KMS-11 (cell line): ENCODE measurements at regions not wholly inside any gene's neighbourhood (a gene's known extent, or its start where the extent isn't known, plus 50 kb on each side); places are given as distances from the start of the nearest gene placed in this dataset.

Source experiments
- H2AFZ ChIP-seq: fragments of 200-600 bp; sonication (generic); 2 replicates; pipeline ENCODE4 v1.6.1; 2016; ENCODE audit warnings: antibody characterized with exemption, mixed run types, low read depth
- H3K27ac ChIP-seq: fragments of 200-600 bp; sonication (generic); 2 replicates; pipeline ENCODE4 v1.6.1; 2016; ENCODE audit warnings: mild to moderate bottlenecking, mixed run types
- H3K27me3 ChIP-seq: fragments of 200-600 bp; sonication (generic); 2 replicates; pipeline ENCODE4 v1.6.1; 2017; ENCODE audit warnings: mild to moderate bottlenecking, low read depth, mixed run types, moderate library complexity; ENCODE audit not compliant: insufficient read depth
- H3K36me3 ChIP-seq: fragments of 200-600 bp; sonication (generic); 2 replicates; pipeline ENCODE4 v1.6.1; 2017; ENCODE audit warnings: mild to moderate bottlenecking, mixed run types; ENCODE audit not compliant: insufficient read depth
- H3K4me1 ChIP-seq: fragments of 200-600 bp; sonication (generic); 2 replicates; pipeline ENCODE4 v1.6.1; 2016; ENCODE audit warnings: mild to moderate bottlenecking, low read depth, mixed run types; ENCODE audit not compliant: poor library complexity, severe bottlenecking
- H3K4me2 ChIP-seq: fragments of 200-600 bp; sonication (generic); 2 replicates; pipeline ENCODE4 v1.7.0; 2016; ENCODE audit warnings: mild to moderate bottlenecking, mixed run types
- H3K4me3 ChIP-seq: fragments of 200-600 bp; sonication (generic); IDR thresholded peaks from 2 replicates; pipeline ENCODE4 v1.6.1; 2017; ENCODE audit warnings: low read depth, low read length, mixed read lengths; ENCODE audit not compliant: insufficient read depth
- H3K79me2 ChIP-seq: fragments of 200-600 bp; sonication (generic); 2 replicates; pipeline ENCODE4 v1.6.1; 2016; ENCODE audit warnings: low read depth, mixed run types; ENCODE audit not compliant: insufficient read depth
- H3K9ac ChIP-seq: fragments of 200-600 bp; sonication (generic); 2 replicates; pipeline ENCODE4 v1.6.1; 2016; ENCODE audit warnings: mild to moderate bottlenecking, mixed run types
- H4K20me1 ChIP-seq: fragments of 200-600 bp; sonication (generic); 2 replicates; pipeline ENCODE4 v1.6.1; 2016; ENCODE audit warnings: mild to moderate bottlenecking, mixed run types; ENCODE audit not compliant: insufficient read depth
- TF ChIP-seq, protein P1 (sequence below): fragments of 200-600 bp; sonication (generic); conservative IDR thresholded peaks from 2 replicates; pipeline ENCODE4 v1.6.1; 2017; ENCODE audit warnings: low read depth, mild to moderate bottlenecking, antibody characterized with exemption, low read length, moderate library complexity, mixed read lengths

DNA sequence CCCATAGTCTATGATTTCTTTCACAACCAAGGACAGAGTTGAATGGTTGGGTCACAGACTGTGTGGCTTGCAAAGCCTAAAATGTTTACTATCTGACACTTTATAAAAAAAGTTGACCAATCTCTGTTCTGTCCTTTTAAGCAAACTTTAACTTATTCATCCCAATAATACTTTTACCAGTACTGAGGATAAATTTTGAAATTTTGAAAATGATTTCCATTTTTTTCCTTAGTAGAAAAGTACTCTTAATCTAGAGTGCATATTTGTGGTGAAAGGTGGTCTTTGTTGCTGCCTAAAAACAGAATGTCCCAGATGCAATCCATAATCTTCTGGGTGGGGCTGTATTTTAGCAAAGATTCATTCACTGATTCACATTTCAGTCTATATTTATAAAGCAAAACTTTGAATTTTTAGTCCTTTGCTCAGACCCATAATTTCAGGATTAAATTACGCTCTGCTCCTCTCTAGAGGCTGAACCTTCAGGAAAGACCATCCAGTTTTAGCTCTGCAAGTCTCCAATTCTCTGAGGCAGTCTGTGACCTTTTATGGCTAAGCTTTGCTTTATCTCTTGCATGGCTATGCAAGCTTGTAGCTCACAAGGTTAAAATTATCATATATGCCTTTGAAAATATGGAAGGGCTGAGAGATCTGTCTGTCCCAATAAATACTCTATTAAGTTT is 573.5 kb downstream of the COL12A1 start:
- Histone ChIP-seq H3K4me3 (no peak overlapping the region), H3K27ac (no peak overlapping the region), H2AFZ (no peak overlapping the region), H4K20me1 (no peaks in the 10 kb centered on the region), H3K27me3 (no peaks in the 10 kb centered on the region), H3K9ac (no peak overlapping the region), H3K79me2 (no peaks in the 10 kb centered on the region), H3K4me1 (no peaks in the 10 kb centered on the region), H3K36me3 (no peaks in the 10 kb centered on the region), H3K4me2 (no peak overlapping the region)
- TF ChIP-seq, protein P1, sequence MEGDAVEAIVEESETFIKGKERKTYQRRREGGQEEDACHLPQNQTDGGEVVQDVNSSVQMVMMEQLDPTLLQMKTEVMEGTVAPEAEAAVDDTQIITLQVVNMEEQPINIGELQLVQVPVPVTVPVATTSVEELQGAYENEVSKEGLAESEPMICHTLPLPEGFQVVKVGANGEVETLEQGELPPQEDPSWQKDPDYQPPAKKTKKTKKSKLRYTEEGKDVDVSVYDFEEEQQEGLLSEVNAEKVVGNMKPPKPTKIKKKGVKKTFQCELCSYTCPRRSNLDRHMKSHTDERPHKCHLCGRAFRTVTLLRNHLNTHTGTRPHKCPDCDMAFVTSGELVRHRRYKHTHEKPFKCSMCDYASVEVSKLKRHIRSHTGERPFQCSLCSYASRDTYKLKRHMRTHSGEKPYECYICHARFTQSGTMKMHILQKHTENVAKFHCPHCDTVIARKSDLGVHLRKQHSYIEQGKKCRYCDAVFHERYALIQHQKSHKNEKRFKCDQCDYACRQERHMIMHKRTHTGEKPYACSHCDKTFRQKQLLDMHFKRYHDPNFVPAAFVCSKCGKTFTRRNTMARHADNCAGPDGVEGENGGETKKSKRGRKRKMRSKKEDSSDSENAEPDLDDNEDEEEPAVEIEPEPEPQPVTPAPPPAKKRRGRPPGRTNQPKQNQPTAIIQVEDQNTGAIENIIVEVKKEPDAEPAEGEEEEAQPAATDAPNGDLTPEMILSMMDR: no peak

DNA sequence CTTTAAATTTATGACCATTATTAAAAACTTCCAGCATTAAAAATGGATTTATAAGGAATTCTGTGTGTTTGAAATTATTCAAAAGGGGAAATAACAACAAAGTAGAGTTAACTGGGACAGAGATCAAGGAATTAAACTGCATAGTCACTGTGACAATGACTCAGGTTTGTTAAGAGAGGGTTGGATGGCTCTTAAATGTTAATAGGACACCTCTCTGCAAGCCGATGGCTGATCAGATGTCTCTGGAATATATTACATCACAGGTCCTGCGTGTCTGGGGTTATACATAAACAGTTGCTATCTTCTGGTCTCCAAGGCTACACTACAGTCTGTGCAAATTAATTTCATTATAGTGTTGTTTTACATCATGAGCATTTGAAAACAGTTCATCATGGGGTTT is 574.3 kb downstream of the COL12A1 start:
- H3K4me3 ChIP-seq: no peak overlapping the region
- H3K27me3 ChIP-seq: no peaks in the 10 kb centered on the region
- no peaks in the 10 kb centered on the region for H3K36me3 ChIP-seq
- no peaks in the 10 kb centered on the region for H3K4me1 ChIP-seq
- no peaks in the 10 kb centered on the region for H3K79me2 ChIP-seq
- TF ChIP-seq, protein P1: no peak
- H3K27ac ChIP-seq: no peak overlapping the region
- H4K20me1 ChIP-seq: no peaks in the 10 kb centered on the region
- H2AFZ ChIP-seq: no peak overlapping the region
- H3K9ac ChIP-seq: no peak overlapping the region
- no peak overlapping the region for H3K4me2 ChIP-seq

DNA sequence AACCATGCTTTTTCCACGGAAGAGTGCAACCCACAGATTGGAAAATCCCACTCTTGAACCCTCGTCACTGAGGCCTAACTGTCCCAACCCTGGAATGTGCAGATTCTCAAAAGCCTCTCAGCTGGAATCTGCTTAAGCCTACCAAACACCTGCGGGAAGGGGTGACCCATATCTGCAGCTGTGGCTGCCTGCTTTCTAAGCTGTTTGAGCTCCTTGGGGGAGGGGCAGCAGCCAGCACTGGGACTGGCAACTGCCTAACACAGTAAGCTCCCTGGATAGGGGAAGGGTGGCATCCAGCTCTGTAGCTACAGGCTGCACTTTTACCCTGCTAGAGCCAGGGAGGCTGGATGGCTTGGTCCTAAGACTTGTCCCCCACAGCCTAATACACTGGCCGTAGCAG is 579.6 kb downstream of the COL12A1 start:
- H2AFZ ChIP-seq: no peak overlapping the region
- no peaks in the 10 kb centered on the region for H3K27me3 ChIP-seq
- H3K36me3 ChIP-seq: no peaks in the 10 kb centered on the region
- no peak overlapping the region for H3K9ac ChIP-seq
- no peak overlapping the region for H3K4me3 ChIP-seq
- H4K20me1 ChIP-seq: no peaks in the 10 kb centered on the region
- H3K4me1 ChIP-seq: no peaks in the 10 kb centered on the region
- H3K27ac ChIP-seq: no peak overlapping the region
- H3K79me2 ChIP-seq: no peaks in the 10 kb centered on the region
- TF ChIP-seq, protein P1: no peak
- no peak overlapping the region for H3K4me2 ChIP-seq

- Histone ChIP-seq H3K27ac (no peak overlapping the region), H4K20me1 (no peaks in the 10 kb centered on the region), H3K9ac (no peak overlapping the region)
Measured at GRCh38 chr6:74623027-74623426, 582.8 kb downstream of the COL12A1 start.

More at GRCh38 chr6:74623027-74623426, 582.8 kb downstream of the COL12A1 start:
- H3K79me2 ChIP-seq: no peaks in the 10 kb centered on the region
- no peak overlapping the region for H3K4me3 ChIP-seq
- H3K4me2 ChIP-seq: no peak overlapping the region
- TF ChIP-seq, protein P1: no peak
- no peaks in the 10 kb centered on the region for H3K4me1 ChIP-seq
- H3K36me3 ChIP-seq: no peaks in the 10 kb centered on the region
- H2AFZ ChIP-seq: no peak overlapping the region
- H3K27me3 ChIP-seq: no peaks in the 10 kb centered on the region
